ENCODE measurements at regions not wholly inside any gene's neighbourhood (a gene's known extent, or its start where the extent isn't known, plus 50 kb on each side); places are given as distances from the start of the nearest gene placed in this dataset.
"Not testable (repeated sequence)": the region's sequence is repeated elsewhere in the genome, so short reads cannot be mapped to it uniquely, and the experiment has no call there.

DNA sequence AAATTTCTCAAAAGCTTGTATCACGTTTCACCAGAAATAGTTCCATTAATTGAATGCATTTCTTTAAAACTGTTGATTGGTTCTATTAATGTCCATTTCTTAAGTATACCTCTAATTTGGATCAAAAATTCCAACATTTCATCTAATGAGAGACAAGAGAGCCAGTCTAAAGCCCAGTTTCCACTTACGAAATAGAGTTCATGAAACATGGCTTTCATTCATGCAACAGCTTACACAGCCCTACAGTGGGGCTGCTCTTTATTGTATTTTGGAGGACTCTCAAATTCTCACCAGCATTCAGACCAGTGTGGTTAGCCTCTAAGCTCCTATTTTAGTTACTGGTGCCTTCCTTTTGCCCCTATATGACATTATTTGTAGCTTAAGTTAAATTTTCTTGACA lies 566.9 kb upstream of the RGMB start:
- DNase-seq (ENCODE audit: low read depth): no peak

DNA sequence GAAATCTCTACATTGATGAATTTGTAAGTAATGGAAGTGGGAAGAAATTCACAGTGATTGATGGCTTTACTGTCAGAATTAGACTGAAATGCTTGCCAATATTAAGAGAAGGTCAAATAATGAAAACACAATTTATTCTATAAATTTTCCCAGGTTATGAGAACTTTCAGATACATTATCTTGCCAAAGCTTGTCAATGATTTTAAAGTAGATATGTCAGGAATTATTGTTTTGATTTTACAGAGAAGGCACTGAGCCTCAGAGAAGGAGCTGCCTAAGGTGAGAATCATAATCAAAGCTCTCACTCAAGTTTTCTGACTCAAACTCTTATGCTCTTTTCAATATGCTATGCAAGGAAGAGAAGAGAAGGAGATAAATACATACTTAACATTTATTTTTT lies 564.0 kb upstream of the RGMB start:
- no peak for DNase-seq (ENCODE audit: low read depth)

DNA sequence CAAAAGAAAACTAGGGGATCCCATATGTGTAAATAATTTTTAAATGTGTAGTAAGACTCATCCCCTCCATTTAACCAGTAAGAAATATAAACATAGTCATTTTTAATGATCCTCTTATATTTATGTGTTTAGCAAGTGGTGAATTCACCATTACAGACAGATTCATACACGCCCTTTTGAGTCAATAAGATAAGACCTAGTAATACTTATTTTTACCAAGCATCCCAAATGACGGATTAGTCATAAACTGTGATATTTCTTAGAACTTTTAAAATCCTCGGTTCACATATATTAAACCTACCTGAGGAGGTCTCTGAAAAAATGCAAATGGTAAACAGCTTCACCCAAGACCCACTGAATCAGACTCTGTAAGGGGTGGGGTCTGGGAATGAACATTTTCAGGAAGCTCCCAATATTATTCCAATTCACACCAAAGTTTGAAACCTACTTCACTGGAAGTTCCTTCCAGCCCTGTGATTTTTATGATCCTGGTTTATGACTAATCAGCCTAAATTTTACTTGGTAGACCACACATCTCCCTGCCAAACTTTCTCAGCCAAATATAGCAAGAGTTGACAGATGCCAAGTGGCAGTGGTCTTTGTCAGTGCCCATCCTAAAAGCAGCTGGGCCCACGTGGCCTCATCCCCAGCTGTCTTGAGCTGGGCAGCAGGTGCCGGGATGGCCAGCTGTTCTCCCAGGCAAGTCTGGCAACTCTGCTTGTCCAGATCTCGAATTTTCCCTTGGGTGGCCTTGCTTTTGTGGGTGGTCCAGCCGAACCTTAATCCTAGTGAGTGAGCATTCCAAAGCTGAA lies 559.0 kb upstream of the RGMB start:
- no peak for DNase-seq (ENCODE audit: low read depth)

DNA sequence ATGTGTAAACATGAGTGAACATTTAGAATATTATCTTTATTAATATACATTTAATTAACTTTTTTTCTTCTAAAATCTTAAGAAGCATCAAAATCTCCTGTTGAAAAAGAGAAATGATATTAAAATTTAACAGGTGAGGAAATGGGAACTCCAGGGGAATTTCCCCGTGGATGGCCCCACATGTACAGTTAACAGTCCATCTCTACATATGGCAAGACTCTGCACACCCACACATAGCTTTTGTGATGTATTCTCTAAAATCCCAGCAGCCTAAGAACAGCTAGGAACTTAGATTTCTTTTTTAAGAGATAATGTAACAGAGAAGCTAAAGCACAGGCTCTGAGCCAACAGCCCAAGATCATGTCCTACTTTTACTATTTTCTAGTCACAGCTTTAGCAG lies 556.3 kb upstream of the RGMB start:
- no peak for DNase-seq (ENCODE audit: low read depth)

DNA sequence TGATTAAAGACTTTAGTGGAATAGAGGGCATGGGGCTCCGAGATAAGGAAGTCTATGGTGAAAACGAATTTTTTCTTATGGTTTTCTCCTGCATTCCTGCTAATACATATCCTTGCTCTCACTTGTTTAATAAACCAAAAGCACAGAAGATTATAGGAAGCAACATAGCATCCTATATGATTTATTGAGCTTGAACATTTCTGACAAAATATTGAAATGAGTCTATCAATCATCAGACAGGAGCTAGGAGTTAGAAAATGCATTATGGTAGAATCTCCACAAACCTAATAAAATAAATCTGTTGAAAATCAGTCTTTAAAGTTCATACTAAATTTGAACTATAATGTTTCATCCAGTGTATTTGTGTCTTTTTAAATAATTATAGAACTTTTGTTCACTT lies 554.6 kb upstream of the RGMB start:
- no peak for DNase-seq (ENCODE audit: low read depth)

DNA sequence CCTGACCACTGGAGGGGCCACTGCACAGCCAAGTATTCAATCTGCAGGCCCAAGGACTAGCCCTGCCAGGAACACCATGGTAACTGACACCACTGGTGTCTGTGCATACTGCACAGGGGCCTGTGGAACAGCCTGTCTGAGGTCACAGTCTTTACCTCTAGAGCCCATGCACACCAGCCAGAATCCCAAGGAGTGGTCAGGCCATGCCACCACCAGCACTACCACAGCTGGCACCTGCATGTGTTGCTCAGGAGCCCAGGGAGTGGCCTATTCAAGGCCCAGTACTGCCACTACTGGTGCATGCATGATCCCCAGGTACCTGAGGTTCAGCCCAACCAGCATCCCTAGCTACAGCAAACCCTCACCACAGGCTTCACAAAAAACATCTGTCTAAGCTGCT lies 546.0 kb upstream of the RGMB start:
- DNase-seq (ENCODE audit: low read depth): no peak

DNA sequence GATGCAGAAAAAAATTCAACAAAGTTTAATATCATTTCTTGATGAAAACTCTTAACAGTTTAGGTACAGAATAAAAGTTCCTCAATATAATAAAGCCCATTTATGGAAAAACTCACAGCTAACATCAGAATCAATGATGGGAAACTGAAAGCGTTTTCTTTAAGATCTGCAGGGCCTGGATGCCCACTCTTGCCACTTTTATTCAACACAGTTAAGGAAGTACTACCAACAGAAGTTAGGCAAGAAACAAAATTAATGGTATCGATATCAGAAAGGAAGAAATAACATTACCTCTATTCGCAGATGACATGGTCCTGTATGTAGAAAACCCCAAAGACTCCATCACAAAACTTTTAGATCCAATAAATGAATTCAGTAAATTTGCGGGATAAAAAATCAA lies 542.4 kb upstream of the RGMB start:
- no peak for DNase-seq (ENCODE audit: low read depth)

DNA sequence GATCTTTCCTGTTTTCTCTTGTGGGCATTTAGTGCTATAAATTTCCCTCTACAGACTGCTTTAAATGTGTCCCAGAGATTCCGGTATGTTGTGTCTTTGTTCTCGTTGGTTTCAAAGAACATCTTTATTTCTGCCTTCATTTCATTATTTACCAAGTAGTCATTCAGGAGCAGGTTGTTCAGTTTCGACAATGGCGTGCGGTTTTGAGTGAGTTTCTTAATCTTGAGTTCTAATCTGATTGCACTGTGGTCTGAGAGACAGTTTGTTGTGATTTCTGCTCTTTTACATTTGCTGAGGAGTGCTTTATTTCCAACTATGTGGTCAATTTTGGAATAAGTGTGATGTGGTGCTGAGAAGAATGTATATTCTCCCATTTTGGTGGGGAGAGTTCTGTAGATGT lies 535.7 kb upstream of the RGMB start:
- DNase-seq (ENCODE audit: low read depth): not testable (repeated sequence)

DNA sequence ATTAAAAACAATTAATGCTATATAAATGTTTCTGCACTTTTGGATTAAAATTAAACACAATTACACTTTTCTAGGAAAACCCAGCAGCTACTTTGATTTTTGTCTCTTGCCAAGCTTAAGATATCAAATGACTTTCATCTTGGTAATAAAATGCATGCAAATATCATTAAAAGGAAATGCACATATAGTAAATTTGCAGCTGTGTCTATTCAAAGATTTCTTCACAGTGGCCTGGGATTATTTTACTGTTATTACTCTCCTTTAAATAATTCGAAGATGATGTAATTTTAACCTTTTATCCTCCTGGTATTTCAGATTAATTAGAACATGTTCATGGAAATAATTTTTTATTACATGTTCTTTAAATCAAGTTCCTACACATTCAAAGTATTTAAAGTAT lies 529.5 kb upstream of the RGMB start:
- DNase-seq (ENCODE audit: low read depth): no peak

DNA sequence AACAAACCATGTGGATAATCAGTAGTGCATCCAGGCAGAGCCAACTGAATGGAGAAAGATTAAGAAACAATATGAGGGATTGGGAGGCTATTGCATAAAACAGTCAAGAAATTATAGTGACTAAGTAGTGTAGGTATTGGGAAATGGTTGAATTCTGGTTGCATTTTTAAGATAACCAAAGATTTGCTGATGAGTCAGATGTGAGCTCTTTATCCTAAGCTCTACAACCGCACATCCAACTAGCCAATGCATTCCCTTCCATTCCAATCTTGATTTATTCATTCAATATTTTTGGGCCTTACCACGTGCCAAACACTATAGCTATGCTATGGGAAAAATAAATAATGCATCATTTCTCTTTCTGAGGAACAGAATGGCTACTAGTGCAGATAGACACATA lies 524.5 kb upstream of the RGMB start:
- DNase-seq (ENCODE audit: low read depth): peak; percentile 40

DNA sequence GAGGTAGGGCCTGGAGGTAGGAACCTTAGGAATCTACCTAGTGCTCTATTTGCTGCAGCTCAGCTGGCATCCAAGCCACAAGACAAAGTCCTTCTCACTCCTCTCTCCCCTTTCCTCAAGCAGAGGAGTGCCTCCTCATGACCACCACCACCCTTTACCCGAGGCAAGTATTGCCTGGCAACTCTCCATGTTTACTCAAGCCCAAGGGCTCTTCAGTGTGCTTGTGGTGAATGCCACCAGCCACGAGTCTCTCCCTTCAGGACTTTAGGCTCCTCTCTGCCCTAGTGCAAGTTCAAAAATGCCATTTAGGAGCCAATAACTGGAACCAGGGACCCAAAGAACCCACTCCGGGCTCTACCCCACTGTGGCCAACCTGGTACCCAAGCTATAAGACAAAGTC lies 514.5 kb upstream of the RGMB start:
- no peak for DNase-seq (ENCODE audit: low read depth)

DNA sequence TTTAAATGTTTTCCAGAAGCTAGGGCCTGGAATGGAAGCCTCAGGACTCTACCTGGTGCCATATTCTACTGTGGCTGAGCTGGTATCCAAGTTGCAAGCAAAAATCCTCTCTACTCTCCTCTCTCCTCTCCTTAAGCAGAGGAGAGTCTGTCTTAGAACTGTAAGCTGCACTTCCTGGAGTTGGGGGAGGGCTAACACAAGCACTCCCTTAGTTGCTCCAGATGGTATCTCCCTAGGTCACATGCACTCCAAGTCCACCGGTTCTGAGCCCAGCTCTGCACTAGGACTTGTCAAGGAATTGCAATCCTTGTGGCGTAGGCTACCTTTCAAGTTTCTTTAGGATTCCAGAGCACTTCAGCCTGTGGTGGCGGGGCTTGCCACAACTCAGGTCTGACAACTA lies 513.9 kb upstream of the RGMB start:
- no peak for DNase-seq (ENCODE audit: low read depth)

DNA sequence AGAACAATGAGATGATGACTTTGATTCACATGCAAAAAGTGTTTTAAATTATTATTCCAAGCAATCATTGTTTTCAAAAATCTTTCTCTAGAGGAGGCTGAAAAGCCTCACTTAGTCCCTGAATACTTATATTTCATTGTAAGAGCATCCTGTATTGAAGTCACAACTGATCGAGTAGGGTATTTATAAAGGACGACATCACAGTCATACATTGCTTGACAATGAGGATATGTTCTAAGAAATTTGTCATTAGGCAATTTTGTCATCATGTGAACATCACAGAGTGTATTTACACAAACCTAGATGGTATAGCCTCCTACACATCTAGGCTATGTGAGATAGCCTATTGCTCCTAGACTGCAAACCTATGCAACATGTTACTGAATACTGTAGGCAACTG lies 510.4 kb upstream of the RGMB start:
- DNase-seq (ENCODE audit: low read depth): no peak

DNA sequence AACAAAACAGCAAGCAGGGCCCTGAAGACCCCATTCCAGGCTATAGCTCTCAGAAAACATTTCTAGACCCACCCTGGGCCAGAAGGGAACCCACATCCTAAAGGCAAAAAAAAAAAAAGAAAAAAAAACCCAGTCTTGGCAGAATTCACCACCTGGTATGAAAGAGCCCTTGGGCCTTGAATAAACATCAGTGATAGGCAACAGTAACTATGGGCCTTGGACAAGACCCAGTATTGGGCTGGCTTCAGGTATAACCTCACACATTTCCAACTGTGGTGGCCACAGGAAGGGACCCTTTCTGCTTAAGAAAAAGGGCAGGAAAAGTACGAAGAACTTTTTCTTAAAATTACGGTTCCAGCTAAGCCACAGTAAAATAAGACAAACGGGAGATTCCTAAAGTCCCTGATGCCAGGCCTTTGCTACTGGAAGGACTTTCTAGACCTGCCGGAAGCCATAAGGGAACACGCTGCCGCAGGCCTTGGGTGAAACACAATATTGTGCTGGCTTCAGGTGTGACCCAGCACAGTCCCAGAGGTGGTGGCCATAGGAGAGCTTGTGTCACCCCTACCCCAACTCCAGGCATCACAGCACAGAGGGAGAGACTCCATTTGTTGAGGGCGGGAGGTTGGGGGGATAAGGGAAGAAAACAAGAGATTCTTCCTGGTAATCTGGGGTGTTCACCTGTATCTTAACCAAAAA lies 505.2 kb upstream of the RGMB start:
- DNase-seq (ENCODE audit: low read depth): no peak

DNA sequence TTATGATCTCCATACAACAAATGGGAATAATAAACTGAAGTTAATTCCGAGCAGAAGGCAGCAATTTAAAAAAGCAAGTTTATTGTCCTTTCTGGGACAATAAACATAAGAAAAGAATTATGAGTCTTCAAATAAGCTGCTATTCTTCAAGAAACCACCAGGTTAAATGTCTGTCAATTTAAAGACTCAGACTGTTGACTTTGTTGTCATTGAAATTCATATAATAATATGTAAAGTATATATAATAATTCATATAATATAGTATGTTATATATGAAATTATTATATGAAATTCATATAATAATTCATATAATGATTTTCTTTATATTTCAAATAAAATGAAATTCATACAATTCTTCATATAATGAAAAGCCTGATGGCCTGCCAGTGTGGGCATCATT lies 497.5 kb upstream of the RGMB start:
- DNase-seq (ENCODE audit: low read depth): no peak

DNA sequence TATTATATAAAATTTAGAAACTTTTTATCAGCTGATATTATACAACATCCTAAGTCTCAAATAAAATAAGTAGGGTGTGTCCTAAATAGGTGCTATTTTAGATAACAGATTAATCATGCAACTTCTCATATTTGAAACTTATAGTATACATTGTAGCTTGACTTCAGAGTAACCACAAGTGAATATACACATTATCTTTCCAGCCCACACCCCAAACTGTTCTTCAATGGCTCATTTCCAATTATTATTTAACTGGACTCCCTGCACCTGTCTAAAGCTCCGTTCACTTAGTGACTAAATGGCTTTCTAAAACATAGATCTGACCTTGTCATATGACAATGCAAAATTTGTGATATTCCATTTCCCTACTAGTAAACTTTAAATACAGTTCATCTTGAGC lies 490.9 kb upstream of the RGMB start:
- DNase-seq (ENCODE audit: low read depth): no peak

DNA sequence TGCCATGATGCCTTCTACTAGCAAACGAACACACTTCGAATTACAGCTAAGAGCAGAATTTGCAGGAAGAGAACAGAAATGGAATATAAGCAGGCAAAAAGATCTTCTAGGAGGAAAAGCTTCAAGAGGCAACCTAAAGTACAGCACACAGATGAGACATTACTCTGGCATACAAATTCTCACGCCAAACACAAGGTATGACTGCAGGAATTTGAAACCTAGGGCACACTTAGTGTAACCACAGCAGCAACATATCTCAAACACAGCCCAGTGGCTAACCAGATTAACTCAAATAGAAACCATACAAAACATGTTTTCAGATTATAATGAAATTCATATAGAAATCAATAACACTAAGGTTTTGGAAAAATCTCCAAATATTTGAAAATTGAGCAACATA lies 481.0 kb upstream of the RGMB start:
- no peak for DNase-seq (ENCODE audit: low read depth)

DNA sequence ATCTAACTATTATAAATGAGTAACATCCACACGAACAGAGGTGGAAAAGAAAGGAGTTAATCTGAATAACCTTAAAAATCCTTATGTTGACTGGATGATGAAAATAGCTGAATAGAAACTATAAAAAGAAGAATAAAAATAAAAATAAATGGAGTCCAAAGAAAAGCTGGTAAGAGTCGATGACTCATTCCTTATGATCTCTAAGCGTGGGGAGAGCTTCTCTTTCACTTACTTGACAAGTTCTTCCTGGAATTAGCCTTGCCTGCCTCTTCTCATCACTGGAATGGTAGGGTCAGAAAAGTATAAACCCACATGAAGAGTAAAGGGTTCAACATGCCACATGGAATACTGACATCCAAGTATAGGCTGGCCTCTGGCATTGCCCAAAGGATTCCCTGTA lies 477.0 kb upstream of the RGMB start:
- no peak for DNase-seq (ENCODE audit: low read depth)

DNA sequence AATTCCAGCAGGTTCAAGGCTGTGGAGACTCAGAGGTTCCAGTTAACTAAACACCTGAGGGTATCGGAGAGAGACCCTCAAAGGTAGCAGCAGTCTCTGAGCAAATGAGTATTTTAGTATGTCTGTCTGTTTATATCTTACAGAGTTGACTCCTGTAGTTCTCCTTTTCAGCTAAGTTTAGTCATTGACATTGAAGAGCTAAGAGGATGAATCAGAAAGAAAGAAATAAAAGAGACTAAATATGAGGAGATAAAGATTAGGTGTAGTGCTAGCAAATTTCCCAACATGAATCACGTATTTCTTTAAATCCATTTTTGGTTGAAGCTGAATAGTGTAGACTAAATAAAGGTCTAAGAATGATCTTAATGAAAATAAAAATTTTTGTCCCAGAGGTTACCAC lies 474.0 kb upstream of the RGMB start:
- no peak for DNase-seq (ENCODE audit: low read depth)

DNA sequence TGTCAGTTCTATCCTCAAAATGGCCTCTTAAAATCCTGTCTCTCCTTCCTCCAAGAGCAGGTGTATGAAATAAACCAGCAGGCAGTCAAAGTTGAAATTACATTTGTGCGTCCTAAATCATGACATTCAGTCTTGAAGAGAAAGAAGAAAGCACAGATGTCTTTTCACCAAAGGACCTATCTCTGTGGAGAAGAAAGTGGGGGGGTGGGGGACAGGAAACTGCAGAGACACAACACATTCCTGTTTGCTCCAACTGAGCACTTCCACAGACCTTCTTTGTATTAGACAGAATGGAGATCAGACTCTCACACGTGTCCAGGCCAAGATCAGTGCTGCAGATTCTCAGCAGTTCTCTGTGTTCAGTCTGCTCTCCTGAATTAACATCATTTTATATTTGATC lies 471.9 kb upstream of the RGMB start:
- DNase-seq (ENCODE audit: low read depth): no peak

DNA sequence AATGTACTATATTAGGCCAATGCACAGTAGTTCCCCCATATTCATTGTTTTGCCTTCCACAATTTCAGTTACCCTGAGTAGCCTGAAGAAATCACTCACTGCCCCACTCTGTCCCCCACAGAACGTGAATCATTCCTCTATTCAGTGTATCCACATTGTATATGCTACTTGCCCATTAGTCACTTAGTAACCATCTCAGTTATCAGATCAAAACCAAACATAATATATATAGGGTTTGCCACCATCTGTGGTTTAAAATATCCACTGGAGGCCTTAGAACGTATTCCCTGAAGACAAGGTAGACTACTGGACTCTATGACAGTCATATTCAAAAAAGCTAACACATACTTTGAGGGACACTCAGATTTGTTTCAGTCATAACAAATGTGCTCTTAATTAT lies 465.7 kb upstream of the RGMB start:
- peak; percentile 20 for DNase-seq (ENCODE audit: low read depth)

DNA sequence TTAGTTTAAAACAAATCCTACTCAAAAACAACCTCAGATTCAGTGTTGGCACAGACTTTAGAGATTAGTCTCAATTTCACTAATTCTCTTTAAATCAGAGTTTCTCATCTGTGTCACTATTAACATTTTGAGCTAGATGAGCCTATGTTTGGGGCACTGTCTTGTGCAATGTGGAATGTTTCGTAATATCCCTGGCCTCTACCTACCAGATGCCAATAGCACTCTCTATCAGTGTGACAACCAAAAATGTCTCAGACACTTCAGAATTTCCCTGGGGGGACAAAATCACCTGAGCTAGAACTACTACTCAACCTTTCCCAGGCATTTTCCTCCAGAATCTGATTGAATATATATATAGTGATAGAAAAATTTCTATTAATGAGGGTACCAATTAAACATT lies 465.2 kb upstream of the RGMB start:
- DNase-seq (ENCODE audit: low read depth): no peak

DNA sequence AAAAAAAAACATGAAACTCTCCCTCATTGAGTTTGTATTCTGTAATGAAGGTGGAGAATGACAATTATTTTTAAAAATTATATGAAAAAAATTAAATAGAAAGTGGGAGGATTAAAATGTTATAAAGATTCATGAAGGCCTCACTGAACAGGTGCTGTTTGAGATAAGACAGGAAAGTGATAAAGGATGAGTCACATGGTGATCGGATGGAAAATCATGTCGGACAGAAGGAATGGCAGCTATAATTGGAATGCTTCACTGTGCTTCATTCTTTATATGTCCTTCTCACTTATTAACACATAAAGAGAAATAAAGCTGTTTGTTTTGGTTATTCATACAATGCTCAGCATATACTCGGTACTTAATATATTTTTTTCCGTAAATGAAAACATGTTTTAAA lies 464.5 kb upstream of the RGMB start:
- no peak for DNase-seq (ENCODE audit: low read depth)

Data from fibroblast of the conjunctiva (primary cell).